A549 (cell line): ENCODE measurements at regions not wholly inside any gene's neighbourhood (a gene's known extent, or its start where the extent isn't known, plus 50 kb on each side); places are given as distances from the start of the nearest gene placed in this dataset.

Experiments used
- CHD4 ChIP-seq: fragments of 200-600 bp; sonication (generic); IDR thresholded peaks from 2 replicates; pipeline ENCODE4 v1.6.1; 2016; ENCODE audit warnings: antibody characterized with exemption, mild to moderate bottlenecking, borderline replicate concordance
- CTCF ChIP-seq: fragments of >200 bp; sonication (Bioruptor Twin); formaldehyde crosslinking; IDR thresholded peaks from 3 replicates; pipeline ENCODE4 v1.5.1; 2016
- HES2 ChIP-seq: fragments of >200 bp; sonication (Bioruptor Twin); formaldehyde crosslinking; IDR thresholded peaks from 2 replicates; pipeline ENCODE4 v1.6.1; 2016
- MAX ChIP-seq: IDR thresholded peaks from 2 replicates; pipeline ENCODE4 v1.6.1; 2012
- MAZ ChIP-seq: fragments of 150-350 bp; IDR thresholded peaks from 2 replicates; pipeline ENCODE4 v1.6.1; 2014; ENCODE audit warnings: antibody characterized with exemption, low read depth, low read length, borderline replicate concordance
- USF2 ChIP-seq: fragments of 450-650 bp; IDR thresholded peaks from 2 replicates; pipeline ENCODE4 v1.6.1; 2014; ENCODE audit warnings: antibody characterized with exemption

- TF ChIP-seq CTCF (no peak), MAX (no peak), MAZ (no peak), USF2 (no peak), HES2 (no peak), CHD4 (no peak)
Measured at GRCh38 chr9:17013891-17014290, 120.9 kb upstream of the CNTLN start.
